Endothelial cell (in vitro differentiated cells): ENCODE measurements at regions not wholly inside any gene's neighbourhood (a gene's known extent, or its start where the extent isn't known, plus 50 kb on each side); places are given as distances from the start of the nearest gene placed in this dataset.

Experiments used
- DNase-seq: peaks from one replicate; pipeline ENCODE4 v3.0.0; 2021; ENCODE audit warnings: low spot score
- H3K27ac Mint-ChIP-seq: one replicate; pipeline ENCODE4 v1.8.0; 2021; ENCODE audit warnings: mixed read lengths, inconsistent platforms; ENCODE audit not compliant: unreplicated experiment
- H3K27me3 Mint-ChIP-seq: one replicate; pipeline ENCODE4 v1.8.0; 2021; ENCODE audit warnings: mild to moderate bottlenecking, moderate library complexity, mixed read lengths, inconsistent platforms; ENCODE audit not compliant: unreplicated experiment
- H3K36me3 Mint-ChIP-seq: one replicate; pipeline ENCODE4 v1.8.0; 2021; ENCODE audit warnings: mild to moderate bottlenecking, low read depth, mixed read lengths, inconsistent platforms; ENCODE audit not compliant: unreplicated experiment
- H3K4me1 Mint-ChIP-seq: one replicate; pipeline ENCODE4 v1.8.0; 2021; ENCODE audit warnings: mild to moderate bottlenecking, mixed read lengths, inconsistent platforms; ENCODE audit not compliant: unreplicated experiment
- H3K4me3 Mint-ChIP-seq: one replicate; pipeline ENCODE4 v1.8.0; 2021; ENCODE audit warnings: mild to moderate bottlenecking, mixed read lengths, inconsistent platforms; ENCODE audit not compliant: unreplicated experiment
- H3K9me3 Mint-ChIP-seq: one replicate; pipeline ENCODE4 v1.8.0; 2021; ENCODE audit warnings: mixed read lengths, inconsistent platforms; ENCODE audit not compliant: unreplicated experiment
- TF ChIP-seq, protein P1 (sequence below): fragments of 200-600 bp; sonication (generic); IDR thresholded peaks from one replicate; pipeline ENCODE4 v1.5.0; 2021; ENCODE audit warnings: antibody characterized with exemption; ENCODE audit not compliant: unreplicated experiment

DNA sequence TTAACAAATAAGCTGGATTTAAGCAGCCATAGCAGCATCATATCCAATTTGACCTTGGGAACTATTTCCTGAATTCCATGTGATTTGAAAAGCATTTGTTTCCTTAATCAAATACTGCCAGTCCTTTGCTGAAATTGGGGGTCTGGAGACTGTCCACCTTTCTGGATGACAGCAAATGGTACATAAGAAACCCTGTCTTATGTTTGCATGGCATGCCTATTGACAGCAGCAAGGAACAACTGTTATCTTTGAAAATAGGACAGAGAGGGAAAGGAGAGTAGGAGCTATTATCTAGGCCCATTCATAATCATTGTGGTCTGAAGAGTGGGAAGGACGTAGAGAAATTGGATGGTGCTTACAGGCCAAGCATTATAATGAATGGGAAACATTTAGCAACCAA, 129.2 kb upstream of the CTNNA2 start:
- H3K27me3 Mint-ChIP-seq: no peaks in the 10 kb centered on the region
- DNase-seq: no peak
- no peaks in the 10 kb centered on the region for H3K4me1 Mint-ChIP-seq
- TF ChIP-seq, protein P1, sequence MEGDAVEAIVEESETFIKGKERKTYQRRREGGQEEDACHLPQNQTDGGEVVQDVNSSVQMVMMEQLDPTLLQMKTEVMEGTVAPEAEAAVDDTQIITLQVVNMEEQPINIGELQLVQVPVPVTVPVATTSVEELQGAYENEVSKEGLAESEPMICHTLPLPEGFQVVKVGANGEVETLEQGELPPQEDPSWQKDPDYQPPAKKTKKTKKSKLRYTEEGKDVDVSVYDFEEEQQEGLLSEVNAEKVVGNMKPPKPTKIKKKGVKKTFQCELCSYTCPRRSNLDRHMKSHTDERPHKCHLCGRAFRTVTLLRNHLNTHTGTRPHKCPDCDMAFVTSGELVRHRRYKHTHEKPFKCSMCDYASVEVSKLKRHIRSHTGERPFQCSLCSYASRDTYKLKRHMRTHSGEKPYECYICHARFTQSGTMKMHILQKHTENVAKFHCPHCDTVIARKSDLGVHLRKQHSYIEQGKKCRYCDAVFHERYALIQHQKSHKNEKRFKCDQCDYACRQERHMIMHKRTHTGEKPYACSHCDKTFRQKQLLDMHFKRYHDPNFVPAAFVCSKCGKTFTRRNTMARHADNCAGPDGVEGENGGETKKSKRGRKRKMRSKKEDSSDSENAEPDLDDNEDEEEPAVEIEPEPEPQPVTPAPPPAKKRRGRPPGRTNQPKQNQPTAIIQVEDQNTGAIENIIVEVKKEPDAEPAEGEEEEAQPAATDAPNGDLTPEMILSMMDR: no peak
- H3K4me3 Mint-ChIP-seq: no peak overlapping the region
- no peaks in the 10 kb centered on the region for H3K9me3 Mint-ChIP-seq
- H3K36me3 Mint-ChIP-seq: no peaks in the 10 kb centered on the region
- no peak overlapping the region for H3K27ac Mint-ChIP-seq

DNA sequence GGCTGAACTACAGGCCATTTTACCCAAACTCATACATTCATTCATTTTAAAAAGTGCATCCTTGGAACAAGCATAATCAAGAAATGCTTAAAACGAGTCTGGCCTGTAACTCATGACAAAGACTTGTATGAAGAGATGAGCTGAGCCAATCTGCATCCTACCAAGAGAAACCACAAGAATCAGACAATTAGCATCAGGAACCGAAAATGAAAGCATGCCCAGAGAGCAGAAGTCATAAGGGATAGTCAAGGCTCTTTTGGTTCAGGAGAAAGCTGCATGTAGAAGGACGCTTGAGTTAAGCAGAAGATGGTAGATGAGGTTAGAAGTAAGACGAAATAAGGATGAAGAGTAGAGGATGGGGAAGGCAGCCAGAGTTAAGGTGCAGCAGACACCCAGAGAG, 137.0 kb upstream of the CTNNA2 start:
- Mint-ChIP-seq H3K36me3 (no peaks in the 10 kb centered on the region), H3K4me3 (no peak overlapping the region), H3K27ac (no peak overlapping the region), H3K9me3 (no peaks in the 10 kb centered on the region), H3K27me3 (no peaks in the 10 kb centered on the region), H3K4me1 (no peaks in the 10 kb centered on the region)
- DNase-seq: no peak
- TF ChIP-seq, protein P1: no peak

DNA sequence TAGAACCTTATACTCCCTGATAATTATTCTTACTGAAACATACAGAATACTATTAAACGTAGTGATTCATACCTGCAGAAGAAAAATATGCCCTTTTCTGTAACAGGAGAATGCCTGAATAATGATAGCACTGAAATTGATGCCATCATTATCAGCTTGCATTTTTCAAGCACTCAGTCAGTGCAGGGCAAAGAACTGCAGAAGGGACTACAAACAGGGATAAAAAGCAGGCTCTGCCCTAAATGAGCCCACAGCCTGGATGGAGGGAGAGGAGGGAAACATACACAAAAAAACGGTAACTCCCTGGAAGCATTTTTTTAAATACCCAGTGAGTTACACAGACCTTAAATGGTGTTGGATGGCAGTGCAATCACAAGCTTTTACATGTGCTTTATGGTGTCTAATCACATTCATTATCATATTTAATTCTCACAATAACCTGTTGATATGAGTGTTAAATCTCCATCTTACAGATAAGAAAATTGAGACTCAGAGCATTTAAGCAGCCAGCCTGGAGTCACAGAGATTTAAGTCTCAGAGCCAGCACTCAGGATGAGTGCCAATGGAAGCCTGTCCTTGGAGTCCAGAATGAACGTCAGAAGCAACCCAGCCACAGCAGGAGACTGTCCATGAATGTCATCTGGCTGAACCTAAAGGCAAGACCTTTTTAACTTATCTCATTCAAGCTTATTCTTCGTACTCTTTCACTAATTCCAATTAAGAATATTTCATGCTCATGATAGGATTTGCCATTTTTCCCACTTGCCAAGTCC, 139.3 kb upstream of the CTNNA2 start:
- no peak for DNase-seq
- H3K9me3 Mint-ChIP-seq: no peaks in the 10 kb centered on the region
- H3K27me3 Mint-ChIP-seq: peaks cover 2% of the 10 kb centered on the region
- no peak overlapping the region for H3K4me3 Mint-ChIP-seq
- H3K27ac Mint-ChIP-seq: no peak overlapping the region
- no peaks in the 10 kb centered on the region for H3K36me3 Mint-ChIP-seq
- H3K4me1 Mint-ChIP-seq: peaks cover 4% of the 10 kb centered on the region
- TF ChIP-seq, protein P1: no peak

DNA sequence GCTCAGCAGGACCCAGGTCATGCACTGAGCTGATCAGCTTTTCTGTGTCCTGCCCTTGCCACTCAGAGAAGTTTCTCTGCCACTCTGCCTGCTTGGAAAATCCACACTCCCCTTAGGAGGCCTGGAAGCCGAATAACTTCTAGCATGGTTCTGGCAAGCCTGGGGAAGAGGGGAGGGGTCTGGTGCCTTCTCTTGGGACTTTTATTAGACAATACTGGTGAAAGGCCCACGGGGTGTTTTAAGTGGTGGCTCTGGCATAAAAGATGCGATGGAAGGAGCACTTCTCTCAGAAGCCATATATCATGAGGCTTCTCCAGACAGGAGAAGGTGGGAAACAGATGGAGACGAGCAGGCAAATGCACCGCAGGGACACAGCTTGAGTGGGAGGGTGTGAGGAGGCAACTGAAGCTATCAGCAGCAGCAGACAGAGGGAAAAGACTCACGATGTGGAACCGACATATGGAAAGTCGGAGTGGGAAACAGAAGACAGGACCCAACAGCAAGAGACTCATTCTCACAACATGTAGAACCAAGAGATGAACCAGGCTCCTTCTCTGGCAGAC, 141.8 kb upstream of the CTNNA2 start:
- no peak for DNase-seq
- H3K27ac Mint-ChIP-seq: no peak overlapping the region
- peaks cover 9% of the 10 kb centered on the region for H3K4me1 Mint-ChIP-seq
- H3K9me3 Mint-ChIP-seq: no peaks in the 10 kb centered on the region
- TF ChIP-seq, protein P1: no peak
- no peak overlapping the region for H3K4me3 Mint-ChIP-seq
- no peaks in the 10 kb centered on the region for H3K36me3 Mint-ChIP-seq
- peaks cover 2% of the 10 kb centered on the region for H3K27me3 Mint-ChIP-seq

DNA sequence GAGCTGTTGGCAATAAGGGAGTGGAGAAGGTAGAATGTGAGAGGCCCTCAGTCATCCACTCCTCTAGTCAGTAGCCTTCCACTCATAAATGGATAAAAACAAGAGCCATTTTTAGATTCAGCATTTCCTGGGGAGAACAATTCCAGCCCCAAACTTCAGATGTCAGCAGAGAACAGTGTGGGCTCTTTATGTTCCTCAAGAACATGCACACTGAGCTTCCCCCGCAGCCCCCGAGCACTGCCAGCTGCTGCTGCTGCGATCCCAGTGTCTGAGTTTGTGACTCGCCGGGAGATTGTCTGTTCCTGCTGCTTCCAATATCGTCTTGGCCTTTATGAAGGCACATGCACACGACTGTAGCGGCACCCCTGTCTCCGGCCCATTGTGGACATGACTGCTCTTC, 143.7 kb upstream of the CTNNA2 start:
- H3K36me3 Mint-ChIP-seq: no peaks in the 10 kb centered on the region
- no peak for DNase-seq
- H3K4me3 Mint-ChIP-seq: no peak overlapping the region
- no peaks in the 10 kb centered on the region for H3K9me3 Mint-ChIP-seq
- H3K27ac Mint-ChIP-seq: no peak overlapping the region
- TF ChIP-seq, protein P1: no peak
- H3K27me3 Mint-ChIP-seq: peaks cover 2% of the 10 kb centered on the region
- H3K4me1 Mint-ChIP-seq: peaks cover 9% of the 10 kb centered on the region
